Panc1 (cell line): ENCODE measurements at regions not wholly inside any gene's neighbourhood (a gene's known extent, or its start where the extent isn't known, plus 50 kb on each side); places are given as distances from the start of the nearest gene placed in this dataset.

Experiments
- ATAC-seq: fragments of 200-7000 bp; cut with Tn5 transposase; 2 replicates; pipeline ENCODE4 v1.9.1; 2020; ENCODE audit warnings: mild to moderate bottlenecking, moderate library complexity
- BruUV-seq: library from RNA; stranded (reverse); fragments of 400-500 nt; replicated peaks from 2 replicates; lab custom pipeline; 2021; lab: Mats Ljungman, UMichigan
- CTCF ChIA-PET: fragments of 300-600 bp; sonication (Branson Sonifier 250); formaldehyde crosslinking; loops from one replicate; lab custom pipeline; 2022; ENCODE audit warnings: antibody characterized with exemption; lab: Charles Lee
- POLR2A ChIA-PET: fragments of 300-600 bp; sonication (Branson Sonifier 250); formaldehyde crosslinking; loops from one replicate; lab custom pipeline; 2022; ENCODE audit warnings: antibody characterized with exemption; lab: Charles Lee
- DNase-seq: peaks from one replicate; pipeline ENCODE4 v3.0.0-alpha.2; 2010; ENCODE audit warnings: low read depth, low spot score
- H3K27ac ChIP-seq: 2 replicates; pipeline ENCODE4 v1.5.1; 2011; ENCODE audit warnings: mild to moderate bottlenecking, low read length, inconsistent platforms
- H3K27me3 ChIP-seq: fragments of 200-500 bp; sonication (Bioruptor generic); 2 replicates; pipeline ENCODE4 v1.6.0; 2014; ENCODE audit warnings: low read length, inconsistent platforms; ENCODE audit not compliant: control insufficient read depth, insufficient read depth
- H3K36me3 ChIP-seq: fragments of 200-500 bp; sonication (Bioruptor generic); 2 replicates; pipeline ENCODE4 v1.5.1; 2014; ENCODE audit warnings: inconsistent platforms, mild to moderate bottlenecking, low read length, moderate library complexity; ENCODE audit not compliant: control insufficient read depth, insufficient read depth
- H3K4me1 ChIP-seq: 2 replicates; pipeline ENCODE4 v1.5.1; 2011; ENCODE audit warnings: inconsistent platforms, mild to moderate bottlenecking, low read length, moderate library complexity; ENCODE audit not compliant: control insufficient read depth, insufficient read depth
- H3K4me3 ChIP-seq, 2 experiments: 2 replicates each; pipeline ENCODE4 v1.5.1; 2011 to 2012; ENCODE audit warnings: low read depth in 2 of 2, low read length in 2 of 2, mild to moderate bottlenecking in 2 of 2, inconsistent platforms in 1 of 2, moderate library complexity in 1 of 2
- H3K9me3 ChIP-seq: fragments of 200-500 bp; sonication (Bioruptor generic); 2 replicates; pipeline ENCODE4 v1.5.1; 2014; ENCODE audit warnings: low read depth, mild to moderate bottlenecking, inconsistent platforms, low read length, moderate library complexity; ENCODE audit not compliant: control insufficient read depth, insufficient read depth
- CTCF ChIP-seq: fragments of 450-650 bp; IDR thresholded peaks from 2 replicates; pipeline ENCODE4 v1.5.1; 2017; ENCODE audit warnings: mild to moderate bottlenecking
- POLR2AphosphoS5 ChIP-seq: IDR thresholded peaks from 2 replicates; pipeline ENCODE4 v1.6.1; 2012; ENCODE audit warnings: mild to moderate bottlenecking, low read depth, low read length, moderate library complexity
- REST ChIP-seq, 2 experiments: IDR thresholded peaks; 2 replicates each; pipeline ENCODE4 v1.6.1; 2011 to 2012; ENCODE audit warnings: low read depth in 2 of 2, control low read depth in 1 of 2, low read length in 1 of 2, mild to moderate bottlenecking in 1 of 2, moderate library complexity in 1 of 2; ENCODE audit not compliant: insufficient read depth in 1 of 2
- SIN3A ChIP-seq: IDR thresholded peaks from 2 replicates; pipeline ENCODE4 v1.6.1; 2012; ENCODE audit warnings: low read depth, mild to moderate bottlenecking, low read length, moderate library complexity, borderline replicate concordance; ENCODE audit not compliant: insufficient read depth
- TCF7L2 ChIP-seq: IDR thresholded peaks from 2 replicates; pipeline ENCODE4 v1.6.1; 2011; ENCODE audit warnings: mild to moderate bottlenecking, low read depth, low read length, inconsistent platforms
- in situ Hi-C: cut with HindIII; loops from 2 replicates; pipeline ENCODE4 v1.10.0; 2016; ENCODE audit warnings: low sequenced_read_pairs, low pct_unique_long_range_greater_than_20kb
- intact Hi-C: fragments of 100-400 bp; cut with micrococcal nuclease; formaldehyde crosslinking; loops from one replicate; pipeline ENCODE4 v1.10.0; 2022; ENCODE audit not compliant: unreplicated experiment

- no peaks in the 10 kb centered on the region for H3K36me3 ChIP-seq
- no peak for ATAC-seq
Observed at GRCh38 chr2:67865917-67866316, 196.9 kb downstream of the C1D start.

GRCh38 chr2:67867735-67868134 is 195.1 kb downstream of the C1D start:
- Histone ChIP-seq H3K27ac (no peak overlapping the region), H3K4me1 (0 out of 2 replicates have a peak, but pooled peaks cover 4% of the 10 kb centered on the region), H3K4me3 (no peak overlapping the region), H3K36me3 (no peaks in the 10 kb centered on the region), H3K27me3 (no peaks in the 10 kb centered on the region), H3K9me3 (no peaks in the 10 kb centered on the region)
- in situ Hi-C loops (no loop called here), intact Hi-C loops (no loop called here)
- BruUV-seq = no TSS peak
- ChIA-PET CTCF (no interaction called here), POLR2A (no interaction called here)
- ATAC-seq = no peak
- TF ChIP-seq TCF7L2 = no peak
- TF ChIP-seq CTCF = no peak
- TF ChIP-seq POLR2AphosphoS5 = no peak
- TF ChIP-seq REST (IDR thresholded peaks at IDR 0.05; ENCODE audit: insufficient read depth in 1 of 2, low read depth in 2 of 2, low read length in 1 of 2) = no peak
- TF ChIP-seq SIN3A = no peak
- no peak for DNase-seq

More at GRCh38 chr2:67865917-67866316, 196.9 kb downstream of the C1D start:
- H3K27me3 ChIP-seq = no peaks in the 10 kb centered on the region
- ChIA-PET POLR2A (no interaction called here), CTCF (no interaction called here)
- TF ChIP-seq REST (IDR thresholded peaks at IDR 0.05; ENCODE audit: insufficient read depth in 1 of 2, low read depth in 2 of 2, low read length in 1 of 2) (no peak), SIN3A (no peak)
- BruUV-seq = no TSS peak
- in situ Hi-C loops (no loop called here), intact Hi-C loops (no loop called here)
- DNase-seq = no peak
- H3K4me1 ChIP-seq = no peaks in the 10 kb centered on the region
- H3K27ac ChIP-seq = no peak overlapping the region
- no peaks in the 10 kb centered on the region for H3K9me3 ChIP-seq
- H3K4me3 ChIP-seq = no peak overlapping the region
